ENCODE measurements at regions not wholly inside any gene's neighbourhood (a gene's known extent, or its start where the extent isn't known, plus 50 kb on each side); places are given as distances from the start of the nearest gene placed in this dataset.

DNA sequence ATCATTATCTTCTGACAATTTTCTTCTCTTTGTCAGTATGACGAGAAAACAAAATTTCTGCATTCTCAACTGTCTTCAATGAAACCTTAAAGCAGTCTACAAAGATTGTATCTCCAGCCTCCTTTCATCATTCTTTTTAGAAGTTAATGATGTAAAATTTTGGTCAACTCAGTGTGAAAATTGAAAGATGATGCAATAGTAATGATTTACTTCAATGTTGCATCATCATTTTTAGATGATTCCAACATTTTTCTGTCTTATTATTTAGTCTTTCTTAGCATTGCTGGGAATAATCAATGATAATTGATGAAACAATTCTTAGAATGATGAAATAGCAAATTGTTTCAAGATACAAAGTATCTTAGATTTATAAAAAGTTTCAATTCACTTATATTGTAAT is 372.7 kb downstream of the C4orf33 start:
- H3K27ac Mint-ChIP-seq (ENCODE audit: unreplicated experiment) = no peak overlapping the region
- no peaks in the 10 kb centered on the region for H3K4me1 Mint-ChIP-seq (ENCODE audit: unreplicated experiment)
- TF ChIP-seq, protein P1, sequence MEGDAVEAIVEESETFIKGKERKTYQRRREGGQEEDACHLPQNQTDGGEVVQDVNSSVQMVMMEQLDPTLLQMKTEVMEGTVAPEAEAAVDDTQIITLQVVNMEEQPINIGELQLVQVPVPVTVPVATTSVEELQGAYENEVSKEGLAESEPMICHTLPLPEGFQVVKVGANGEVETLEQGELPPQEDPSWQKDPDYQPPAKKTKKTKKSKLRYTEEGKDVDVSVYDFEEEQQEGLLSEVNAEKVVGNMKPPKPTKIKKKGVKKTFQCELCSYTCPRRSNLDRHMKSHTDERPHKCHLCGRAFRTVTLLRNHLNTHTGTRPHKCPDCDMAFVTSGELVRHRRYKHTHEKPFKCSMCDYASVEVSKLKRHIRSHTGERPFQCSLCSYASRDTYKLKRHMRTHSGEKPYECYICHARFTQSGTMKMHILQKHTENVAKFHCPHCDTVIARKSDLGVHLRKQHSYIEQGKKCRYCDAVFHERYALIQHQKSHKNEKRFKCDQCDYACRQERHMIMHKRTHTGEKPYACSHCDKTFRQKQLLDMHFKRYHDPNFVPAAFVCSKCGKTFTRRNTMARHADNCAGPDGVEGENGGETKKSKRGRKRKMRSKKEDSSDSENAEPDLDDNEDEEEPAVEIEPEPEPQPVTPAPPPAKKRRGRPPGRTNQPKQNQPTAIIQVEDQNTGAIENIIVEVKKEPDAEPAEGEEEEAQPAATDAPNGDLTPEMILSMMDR (IDR thresholded peaks at IDR 0.05) = no peak
- H3K27me3 Mint-ChIP-seq (ENCODE audit: unreplicated experiment) = peaks cover 17% of the 10 kb centered on the region
- no peak overlapping the region for H3K4me3 Mint-ChIP-seq (ENCODE audit: unreplicated experiment)
- H3K36me3 Mint-ChIP-seq (ENCODE audit: unreplicated experiment) = no peaks in the 10 kb centered on the region
- peaks cover 11% of the 10 kb centered on the region for H3K9me3 Mint-ChIP-seq (ENCODE audit: unreplicated experiment)
- DNase-seq (ENCODE audit: extremely low spot score, unreplicated experiment) = no peak

DNA sequence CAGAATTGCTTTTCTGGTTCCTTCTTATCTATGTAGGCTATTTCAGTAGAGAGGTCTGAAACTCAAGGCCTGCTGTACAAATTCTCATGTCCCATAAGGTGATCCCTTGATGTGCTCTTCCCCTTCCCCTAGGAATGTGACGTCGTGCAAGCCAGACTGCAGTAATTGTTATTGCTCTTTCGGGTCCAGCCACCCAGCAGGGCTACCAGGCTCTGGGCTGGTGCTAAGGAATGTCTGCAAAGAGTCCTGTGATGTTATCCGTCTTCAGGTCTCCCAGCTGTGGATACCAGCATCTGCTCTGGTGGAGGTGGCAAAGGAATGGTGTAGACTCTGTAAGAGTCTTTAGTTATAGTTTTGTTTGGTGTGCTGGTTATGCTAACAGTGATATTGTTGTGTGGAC is 378.7 kb downstream of the C4orf33 start:
- no peak overlapping the region for H3K4me3 Mint-ChIP-seq (ENCODE audit: unreplicated experiment)
- H3K27ac Mint-ChIP-seq (ENCODE audit: unreplicated experiment) = no peak overlapping the region
- TF ChIP-seq, protein P1 (IDR thresholded peaks at IDR 0.05) = no peak
- H3K27me3 Mint-ChIP-seq (ENCODE audit: unreplicated experiment) = peaks cover 15% of the 10 kb centered on the region
- DNase-seq (ENCODE audit: extremely low spot score, unreplicated experiment) = no peak
- no peaks in the 10 kb centered on the region for H3K4me1 Mint-ChIP-seq (ENCODE audit: unreplicated experiment)
- peaks cover 21% of the 10 kb centered on the region for H3K9me3 Mint-ChIP-seq (ENCODE audit: unreplicated experiment)
- no peaks in the 10 kb centered on the region for H3K36me3 Mint-ChIP-seq (ENCODE audit: unreplicated experiment)

DNA sequence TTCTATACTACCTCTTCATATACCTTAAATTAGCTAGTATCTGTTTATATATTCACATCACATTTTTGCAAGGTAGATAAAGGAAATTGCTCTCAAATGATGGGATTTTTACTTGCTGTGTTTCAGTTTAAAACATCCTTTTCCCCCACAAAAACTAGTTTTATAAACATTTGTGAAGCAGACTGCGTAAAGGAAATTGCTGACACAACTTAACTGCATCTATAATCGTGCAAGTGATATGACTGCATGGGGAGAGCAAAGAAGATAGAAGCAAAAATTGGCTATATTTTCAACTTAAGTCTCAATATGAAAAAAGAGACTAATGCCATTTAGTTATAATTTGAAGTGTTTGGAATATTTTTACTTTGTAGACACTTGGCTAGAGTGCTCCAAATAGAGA is 385.2 kb downstream of the C4orf33 start:
- Mint-ChIP-seq H3K4me1 (ENCODE audit: unreplicated experiment) (no peaks in the 10 kb centered on the region), H3K4me3 (ENCODE audit: unreplicated experiment) (no peak overlapping the region), H3K27me3 (ENCODE audit: unreplicated experiment) (peaks cover 5% of the 10 kb centered on the region), H3K27ac (ENCODE audit: unreplicated experiment) (no peak overlapping the region), H3K36me3 (ENCODE audit: unreplicated experiment) (no peaks in the 10 kb centered on the region), H3K9me3 (ENCODE audit: unreplicated experiment) (no peaks in the 10 kb centered on the region)
- TF ChIP-seq, protein P1 (IDR thresholded peaks at IDR 0.05) = no peak
- DNase-seq (ENCODE audit: extremely low spot score, unreplicated experiment) = no peak

DNA sequence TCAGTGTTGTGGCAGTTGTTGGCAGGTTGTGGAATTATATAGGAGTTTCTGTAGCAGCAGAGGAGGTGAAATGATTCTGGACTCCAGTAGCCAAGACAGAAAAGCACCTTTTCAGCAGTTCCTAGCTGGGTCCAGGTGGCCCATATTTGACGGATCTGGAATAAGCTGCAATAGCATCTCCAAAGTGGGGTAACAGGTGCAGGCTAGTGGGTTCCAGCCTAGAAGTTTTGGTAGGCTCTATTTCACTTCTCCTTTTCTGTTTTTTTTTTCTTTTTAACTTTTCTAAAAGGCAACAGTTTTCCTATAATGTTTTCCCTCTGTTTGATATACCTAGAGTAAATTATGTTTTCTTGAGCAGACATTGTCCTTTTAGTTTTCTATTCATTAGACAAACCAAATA is 392.5 kb downstream of the C4orf33 start:
- DNase-seq (ENCODE audit: extremely low spot score, unreplicated experiment) = no peak

DNA sequence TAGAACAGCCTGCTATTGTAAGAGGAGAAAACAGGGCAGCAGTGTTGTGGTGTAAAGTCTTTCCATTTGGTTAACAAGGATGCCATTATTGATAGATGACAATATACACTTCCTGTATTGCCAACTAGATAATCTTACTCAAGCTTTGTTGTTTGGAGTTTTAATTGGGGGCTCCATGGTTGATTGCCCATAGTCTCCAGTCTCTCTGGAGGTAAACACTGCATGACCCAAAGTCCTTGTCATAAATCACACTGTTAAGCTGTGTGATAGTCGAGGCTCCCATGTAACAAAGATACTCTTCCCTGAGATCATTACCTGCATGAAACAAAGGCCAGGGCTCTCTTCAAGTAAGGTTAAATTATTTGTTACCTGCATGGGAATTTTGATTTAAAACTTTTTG is 394.6 kb downstream of the C4orf33 start:
- TF ChIP-seq, protein P1 (IDR thresholded peaks at IDR 0.05) = no peak
- Mint-ChIP-seq H3K36me3 (ENCODE audit: unreplicated experiment) (no peaks in the 10 kb centered on the region), H3K9me3 (ENCODE audit: unreplicated experiment) (no peaks in the 10 kb centered on the region), H3K27me3 (ENCODE audit: unreplicated experiment) (peaks cover 10% of the 10 kb centered on the region), H3K27ac (ENCODE audit: unreplicated experiment) (no peak overlapping the region), H3K4me1 (ENCODE audit: unreplicated experiment) (no peaks in the 10 kb centered on the region), H3K4me3 (ENCODE audit: unreplicated experiment) (no peak overlapping the region)
- DNase-seq (ENCODE audit: extremely low spot score, unreplicated experiment) = no peak

More for the DNA sequence above, 392.5 kb downstream of the C4orf33 start:
- TF ChIP-seq, protein P1 (IDR thresholded peaks at IDR 0.05) = no peak
- Mint-ChIP-seq H3K27me3 (ENCODE audit: unreplicated experiment) (peaks cover 10% of the 10 kb centered on the region), H3K9me3 (ENCODE audit: unreplicated experiment) (no peaks in the 10 kb centered on the region), H3K27ac (ENCODE audit: unreplicated experiment) (no peak overlapping the region), H3K4me1 (ENCODE audit: unreplicated experiment) (no peaks in the 10 kb centered on the region), H3K36me3 (ENCODE audit: unreplicated experiment) (no peaks in the 10 kb centered on the region), H3K4me3 (ENCODE audit: unreplicated experiment) (no peak overlapping the region)
